Hepatocyte (in vitro differentiated cells): ENCODE measurements at regions not wholly inside any gene's neighbourhood (a gene's known extent, or its start where the extent isn't known, plus 50 kb on each side); places are given as distances from the start of the nearest gene placed in this dataset.

Experiments
- CTCF ChIP-seq: fragments of 200-600 bp; sonication (generic); IDR thresholded peaks from 2 replicates; pipeline ENCODE4 v1.5.1; 2016; ENCODE audit warnings: antibody characterized with exemption, mild to moderate bottlenecking; ENCODE audit not compliant: poor library complexity
- EZH2 ChIP-seq: fragments of 200-600 bp; sonication (generic); IDR thresholded peaks from 2 replicates; pipeline ENCODE4 v1.6.1; 2016; ENCODE audit warnings: antibody characterized with exemption, mild to moderate bottlenecking, borderline replicate concordance
- EZH2phosphoT487 ChIP-seq: fragments of 200-600 bp; sonication (generic); IDR thresholded peaks from one replicate; pipeline ENCODE4 v1.6.1; 2018; ENCODE audit warnings: antibody characterized with exemption, mild to moderate bottlenecking, low read depth, moderate library complexity; ENCODE audit not compliant: unreplicated experiment, severe bottlenecking

GRCh38 chr1:83709662-83710061, 289.3 kb downstream of the TTLL7 start:
- TF ChIP-seq CTCF = no peak
- no peak for TF ChIP-seq EZH2
- TF ChIP-seq EZH2phosphoT487 = no peak
